ENCODE measurements at regions not wholly inside any gene's neighbourhood (a gene's known extent, or its start where the extent isn't known, plus 50 kb on each side); places are given as distances from the start of the nearest gene placed in this dataset.

DNA sequence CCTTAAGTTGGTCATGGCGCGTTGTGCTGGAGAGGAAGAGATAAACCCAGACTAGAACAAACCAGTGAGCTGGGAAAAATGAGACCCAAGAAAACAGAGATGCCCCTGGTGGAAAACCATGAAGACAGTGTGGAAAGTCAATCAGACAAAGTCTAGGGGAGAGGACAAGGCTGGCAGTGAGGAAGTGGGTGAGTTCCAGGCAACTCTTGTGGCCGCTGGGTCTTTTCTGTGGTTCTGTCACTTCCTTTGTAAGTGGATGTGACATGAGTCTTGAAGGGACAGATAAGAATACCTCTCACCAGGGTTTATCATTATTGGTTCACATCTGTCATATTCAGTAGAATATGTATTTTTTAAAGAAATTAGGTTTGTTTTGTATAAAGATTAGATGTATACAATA, 738.4 kb downstream of the DHX35 start:
- Histone ChIP-seq H3K27ac (ENCODE audit: low read depth in 1 of 2, low read length in 2 of 2) (no peak overlapping the region), H3K4me3 (ENCODE audit: low read length) (no peak overlapping the region), H3K9me3 (ENCODE audit: control insufficient read depth in 1 of 2, insufficient read depth in 1 of 2, low read length in 2 of 2) (no peaks in the 10 kb centered on the region), H3K4me1 (ENCODE audit: insufficient read depth, low read length) (no peaks in the 10 kb centered on the region), H3K36me3 (ENCODE audit: insufficient read depth, low read length) (no peaks in the 10 kb centered on the region), H3K27me3 (ENCODE audit: control insufficient read depth in 1 of 2, insufficient read depth in 2 of 2, low read length in 2 of 2) (no peaks in the 10 kb centered on the region)
- ATAC-seq (ENCODE audit: poor library complexity) (no peak), DNase-seq (no peak)
- Mint-ChIP-seq H3K27ac (no peak overlapping the region), H3K9me3 (no peaks in the 10 kb centered on the region), H3K27me3 (no peaks in the 10 kb centered on the region), H3K36me3 (ENCODE audit: low read depth) (no peaks in the 10 kb centered on the region), H3K4me3 (no peak overlapping the region), H3K4me1 (ENCODE audit: low read depth) (no peaks in the 10 kb centered on the region)
- intact Hi-C loops (cut with DNase I, micrococcal nuclease), result no loop called here
- no peak for TF ChIP-seq CTCF (IDR thresholded peaks at IDR 0.05)
- ChIA-PET CTCF (no interaction called here), POLR2A (no interaction called here)

- H3K36me3 Mint-ChIP-seq (ENCODE audit: low read depth), result no peaks in the 10 kb centered on the region
- intact Hi-C loops (cut with DNase I, micrococcal nuclease), result no loop called here
- Histone ChIP-seq H3K27me3 (ENCODE audit: control insufficient read depth in 1 of 2, insufficient read depth in 2 of 2, low read length in 2 of 2) (no peaks in the 10 kb centered on the region), H3K9me3 (ENCODE audit: control insufficient read depth in 1 of 2, insufficient read depth in 1 of 2, low read length in 2 of 2) (no peaks in the 10 kb centered on the region), H3K4me1 (ENCODE audit: insufficient read depth, low read length) (no peaks in the 10 kb centered on the region), H3K4me3 (ENCODE audit: low read length) (no peak overlapping the region), H3K27ac (ENCODE audit: low read depth in 1 of 2, low read length in 2 of 2) (no peak overlapping the region), H3K36me3 (ENCODE audit: insufficient read depth, low read length) (no peaks in the 10 kb centered on the region)
- TF ChIP-seq CTCF (IDR thresholded peaks at IDR 0.05), result no peak
- H3K4me1 Mint-ChIP-seq (ENCODE audit: low read depth), result no peaks in the 10 kb centered on the region
- ChIA-PET POLR2A (no interaction called here), CTCF (no interaction called here)
- ATAC-seq (ENCODE audit: poor library complexity) (no peak), DNase-seq (no peak)
- H3K9me3 Mint-ChIP-seq, result no peaks in the 10 kb centered on the region
- H3K27me3 Mint-ChIP-seq, result no peaks in the 10 kb centered on the region
- H3K4me3 Mint-ChIP-seq, result no peak overlapping the region
- no peak overlapping the region for H3K27ac Mint-ChIP-seq
Observed at GRCh38 chr20:39699166-39699725, 737.1 kb downstream of the DHX35 start.

- H3K27me3 Mint-ChIP-seq, result no peaks in the 10 kb centered on the region
- ChIA-PET POLR2A (no interaction called here), CTCF (no interaction called here)
- DNase-seq, result no peak
- Histone ChIP-seq H3K4me3 (ENCODE audit: low read length) (no peak overlapping the region), H3K27ac (ENCODE audit: low read depth in 1 of 2, low read length in 2 of 2) (no peak overlapping the region), H3K4me1 (ENCODE audit: insufficient read depth, low read length) (no peaks in the 10 kb centered on the region), H3K9me3 (ENCODE audit: control insufficient read depth in 1 of 2, insufficient read depth in 1 of 2, low read length in 2 of 2) (no peaks in the 10 kb centered on the region), H3K36me3 (ENCODE audit: insufficient read depth, low read length) (no peaks in the 10 kb centered on the region), H3K27me3 (ENCODE audit: control insufficient read depth in 1 of 2, insufficient read depth in 2 of 2, low read length in 2 of 2) (no peaks in the 10 kb centered on the region)
- H3K4me1 Mint-ChIP-seq (ENCODE audit: low read depth), result no peaks in the 10 kb centered on the region
- no peak overlapping the region for H3K4me3 Mint-ChIP-seq
- no peaks in the 10 kb centered on the region for H3K36me3 Mint-ChIP-seq (ENCODE audit: low read depth)
- TF ChIP-seq CTCF (IDR thresholded peaks at IDR 0.05), result no peak
- no peak overlapping the region for H3K27ac Mint-ChIP-seq
- no peak for ATAC-seq (ENCODE audit: poor library complexity)
- intact Hi-C loops (cut with DNase I, micrococcal nuclease), result no loop called here
- no peaks in the 10 kb centered on the region for H3K9me3 Mint-ChIP-seq
Observed at GRCh38 chr20:39698752-39699151, 736.6 kb downstream of the DHX35 start.
